CD4-positive, alpha-beta T cell treated with Interferon alpha-2 for 1 hour (primary cell): ENCODE measurements at regions not wholly inside any gene's neighbourhood (a gene's known extent, or its start where the extent isn't known, plus 50 kb on each side); places are given as distances from the start of the nearest gene placed in this dataset.
"Not testable (repeated sequence)": the region's sequence is repeated elsewhere in the genome, so short reads cannot be mapped to it uniquely, and the experiment has no call there.

Experiments
- DNase-seq, 2 donors: peaks; one replicate each; pipeline ENCODE4 v3.0.0-alpha.2; 2020 to 2022

- DNase-seq, result no peak
These were observed 152.2 kb downstream of the SOX4 start for GRCh38 chr6:21745543-21746337.

DNA sequence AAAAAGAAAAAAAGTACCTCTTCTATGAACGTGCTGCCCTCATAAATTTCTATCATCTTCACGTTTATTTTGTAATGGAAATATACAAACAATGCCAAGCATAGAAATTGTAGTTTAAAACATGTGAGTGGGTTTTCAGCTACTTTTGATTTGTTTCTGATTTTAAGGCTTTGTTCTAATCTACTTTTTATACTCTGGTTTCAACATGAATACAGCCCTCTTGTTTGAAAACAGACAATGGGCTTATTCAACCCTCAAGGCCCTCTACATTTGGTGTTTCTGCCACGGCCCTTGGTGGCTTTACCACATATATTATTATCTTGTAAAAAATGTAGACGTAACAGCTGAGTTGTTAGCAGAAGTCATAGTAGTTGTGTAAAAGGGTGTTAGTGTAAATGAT is 153.9 kb downstream of the SOX4 start:
- no peak for DNase-seq

DNA sequence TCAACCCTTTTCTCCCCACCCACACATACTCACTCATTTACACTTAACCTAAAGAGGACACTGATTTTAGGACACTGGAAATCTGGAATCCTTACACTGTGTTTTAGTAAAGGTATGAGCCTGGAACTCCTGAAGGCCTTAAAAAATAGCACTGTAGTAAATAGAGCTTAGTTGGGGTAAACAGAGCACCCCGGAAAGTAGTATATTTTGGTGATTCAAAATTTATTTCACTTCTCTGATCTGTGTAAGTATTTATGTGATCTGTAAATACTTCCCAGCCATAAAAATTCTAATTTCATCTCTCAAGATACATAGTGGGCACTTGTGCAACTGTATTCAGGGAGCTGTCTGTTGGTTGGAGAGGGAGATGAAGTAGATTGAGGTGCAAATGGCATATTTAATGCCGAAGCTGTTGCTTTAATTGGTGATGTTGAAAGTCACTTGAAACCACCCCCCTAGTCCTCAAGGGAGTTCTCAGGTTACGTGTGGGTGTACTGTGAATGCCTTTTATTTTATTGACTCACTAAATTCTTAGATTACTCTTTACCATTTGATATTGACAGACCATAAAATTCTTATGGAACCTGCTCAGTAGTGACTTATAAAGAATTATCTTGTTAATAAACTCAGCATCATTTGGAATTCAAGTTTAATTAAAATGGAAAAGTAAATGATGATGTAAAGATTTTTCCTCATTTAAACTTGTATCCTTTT is 154.9 kb downstream of the SOX4 start:
- no peak for DNase-seq

GRCh38 chr6:21749754-21750153 is 156.2 kb downstream of the SOX4 start:
- DNase-seq, result no peak

- DNase-seq, result no peak
These were observed 157.0 kb downstream of the SOX4 start for GRCh38 chr6:21750575-21750974.

DNA sequence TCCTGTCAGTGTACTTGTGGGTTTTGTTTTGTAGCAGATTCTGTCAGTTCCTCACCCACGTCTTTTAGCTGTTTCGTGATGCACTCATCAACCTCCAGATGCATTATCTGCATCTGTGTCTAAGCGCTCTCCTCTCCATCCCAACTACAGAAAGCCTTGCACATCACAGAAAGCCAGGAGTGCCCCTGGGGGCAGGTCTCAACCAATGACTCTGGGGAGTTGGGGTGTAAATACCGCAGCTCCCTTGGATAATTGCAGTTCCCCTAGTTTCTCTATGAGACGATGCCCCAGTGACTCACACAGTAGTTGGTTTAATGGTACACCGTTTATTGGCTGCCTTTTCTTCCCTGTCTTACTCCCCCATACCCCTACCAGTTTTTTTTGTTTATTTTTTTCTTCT is 158.1 kb downstream of the SOX4 start:
- no peak for DNase-seq

GRCh38 chr6:21752054-21752811 is 158.7 kb downstream of the SOX4 start:
- no peak for DNase-seq

DNA sequence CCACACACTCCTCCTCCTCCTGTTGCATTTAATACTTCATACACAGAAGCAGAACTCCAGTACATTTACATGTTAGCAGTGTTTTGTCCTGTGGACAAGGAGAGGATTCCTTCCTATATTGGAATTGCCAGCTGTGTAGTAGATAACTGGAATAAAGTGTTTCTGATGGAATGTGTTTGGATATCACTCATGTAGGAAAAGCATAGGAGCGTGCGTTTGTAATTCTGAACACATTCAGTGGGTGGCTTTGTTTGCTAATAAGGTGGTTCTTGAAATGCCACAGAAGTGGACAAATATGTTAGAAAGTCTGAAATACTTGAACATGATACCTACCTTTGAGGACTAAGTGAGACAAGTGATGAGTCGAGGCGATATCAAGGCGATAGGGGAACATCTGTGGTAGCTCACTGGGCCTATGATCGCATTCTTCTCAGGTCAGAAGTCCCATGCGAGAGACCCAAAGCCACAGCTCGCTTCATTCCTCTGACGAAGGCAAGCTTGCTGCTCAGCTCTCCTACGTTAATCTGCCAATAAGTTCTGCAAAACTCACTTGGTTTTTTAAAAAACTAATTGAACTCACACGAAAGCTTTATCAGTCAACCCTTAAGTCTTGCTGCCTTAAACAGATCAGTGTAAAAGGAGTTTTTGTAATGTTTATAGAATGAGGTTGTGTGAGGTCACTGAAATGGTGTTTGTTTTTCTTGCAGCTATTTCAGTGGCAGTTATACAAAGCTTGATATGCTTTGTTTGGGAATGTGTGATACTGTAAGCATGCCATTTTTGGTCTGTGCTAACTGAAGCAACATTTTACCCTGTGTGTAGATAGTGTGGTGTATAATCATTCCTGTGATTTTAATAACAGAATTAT is 159.9 kb downstream of the SOX4 start:
- DNase-seq, result no peak

DNA sequence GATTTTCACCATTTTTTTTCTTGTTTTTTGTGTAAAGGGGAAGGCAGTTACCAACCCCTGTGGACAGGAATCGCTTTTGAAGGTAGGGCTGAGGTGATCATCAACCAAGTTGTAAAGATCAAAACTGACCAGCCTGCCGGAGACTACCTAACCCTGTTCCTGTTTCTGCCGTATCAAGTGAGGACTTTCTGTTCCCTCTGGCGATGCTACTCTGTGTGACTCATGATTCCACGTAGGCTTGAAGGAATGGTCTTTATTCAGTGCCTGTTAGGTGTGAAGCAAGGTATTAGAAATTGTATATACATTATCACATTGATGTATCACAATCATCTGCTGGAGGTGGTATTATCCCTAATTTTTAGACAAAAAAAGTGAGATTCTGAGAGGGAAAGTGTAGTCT is 161.3 kb downstream of the SOX4 start:
- DNase-seq, result no peak

GRCh38 chr6:21756487-21756886 is 162.9 kb downstream of the SOX4 start:
- DNase-seq, result no peak

GRCh38 chr6:21757392-21757791 is 163.8 kb downstream of the SOX4 start:
- not testable (repeated sequence) for DNase-seq

GRCh38 chr6:21759721-21760120 is 166.2 kb downstream of the SOX4 start:
- no peak for DNase-seq

GRCh38 chr6:21761053-21761730 is 167.6 kb downstream of the SOX4 start:
- DNase-seq, result not testable (repeated sequence)

DNA sequence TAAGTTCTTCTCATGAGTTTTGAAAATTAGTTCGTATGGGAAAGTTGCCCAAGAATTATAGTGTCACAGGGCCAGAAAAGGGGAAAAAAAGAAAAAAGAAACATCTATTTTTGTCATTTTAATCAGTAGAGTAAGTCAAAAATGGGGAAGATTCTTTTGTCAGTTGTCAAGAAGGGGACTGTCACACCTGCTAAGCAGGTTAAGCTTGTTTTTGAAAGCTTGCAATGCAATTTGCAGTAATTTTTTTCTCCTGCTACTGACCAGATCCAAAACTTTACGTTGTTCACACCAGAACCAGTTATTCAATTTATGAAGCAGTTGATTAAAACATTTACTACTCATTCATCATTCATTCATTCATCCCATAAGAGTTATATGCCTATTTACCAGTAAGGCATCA is 171.4 kb downstream of the SOX4 start:
- no peak for DNase-seq

- no peak for DNase-seq
These were observed 174.5 kb downstream of the SOX4 start for GRCh38 chr6:21767891-21768648.

DNA sequence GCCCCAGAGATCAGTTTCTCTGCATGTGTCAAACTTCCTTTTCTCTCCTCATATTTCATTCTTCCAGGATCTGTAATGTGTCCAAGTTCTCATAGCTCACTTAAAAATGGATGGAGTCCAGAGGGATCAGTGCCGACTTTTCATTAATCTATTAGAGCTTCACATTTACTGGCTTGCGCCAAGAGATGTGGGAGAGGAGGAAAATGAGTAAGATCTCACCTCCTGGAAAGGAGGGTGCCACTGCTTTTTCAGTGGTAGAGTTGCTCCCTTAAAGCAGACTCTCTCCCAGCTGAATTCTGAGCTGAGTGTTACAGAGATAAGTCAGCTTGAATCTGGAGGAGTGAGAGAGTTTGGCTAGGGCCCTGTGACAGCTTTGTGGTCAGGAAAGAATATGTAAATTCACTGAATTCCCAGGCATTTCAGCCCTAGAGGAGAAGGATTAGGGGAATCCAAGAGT is 175.9 kb downstream of the SOX4 start:
- no peak for DNase-seq

GRCh38 chr6:21769968-21770367 is 176.4 kb downstream of the SOX4 start:
- DNase-seq, result no peak

- DNase-seq, result no peak
These were observed 178.2 kb downstream of the SOX4 start for GRCh38 chr6:21771626-21772320.

GRCh38 chr6:21772477-21772876 is 178.9 kb downstream of the SOX4 start:
- DNase-seq, result no peak

DNA sequence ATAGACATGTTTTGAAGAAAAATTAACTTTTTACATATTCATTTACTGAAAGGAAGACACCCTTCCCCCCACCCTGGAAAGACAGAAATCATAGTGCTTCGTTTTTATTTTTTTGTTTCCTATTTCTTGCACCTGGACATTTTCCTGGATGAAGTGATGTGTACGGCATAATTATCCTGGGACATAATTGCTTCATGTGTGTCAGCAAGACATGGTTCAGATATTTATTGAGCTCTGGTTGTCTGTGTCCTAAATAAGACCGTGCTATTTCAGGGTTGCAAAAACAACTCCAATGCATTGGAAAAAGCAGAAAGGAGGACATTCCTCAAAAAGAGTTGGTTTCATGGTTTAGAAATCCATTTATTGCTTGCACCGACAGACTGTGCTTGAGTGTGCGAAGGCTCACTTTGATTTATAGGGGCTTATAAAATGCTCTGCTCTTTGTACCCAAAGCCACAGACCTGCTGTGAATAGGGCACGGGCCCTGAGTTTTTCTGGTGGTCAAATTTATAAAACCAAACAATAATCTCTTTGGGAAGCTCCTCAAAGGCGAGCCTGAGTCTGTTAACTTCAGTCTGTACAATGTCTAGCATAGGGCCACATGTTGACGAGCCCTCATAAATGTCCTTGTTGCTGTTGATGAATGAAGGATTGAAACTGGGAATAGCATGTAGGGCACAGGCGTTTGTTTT is 179.5 kb downstream of the SOX4 start:
- no peak for DNase-seq
